H9 (cell line): ENCODE measurements at regions not wholly inside any gene's neighbourhood (a gene's known extent, or its start where the extent isn't known, plus 50 kb on each side); places are given as distances from the start of the nearest gene placed in this dataset.
A peak's percentile ranks its signal among the peaks of the same experiment; 100 is the strongest.

Source experiments
- DNase-seq: peaks from one replicate; pipeline ENCODE4 v3.0.0-alpha.2; 2017
- H2AFZ ChIP-seq: one replicate; pipeline ENCODE4 v1.6.1; 2013; ENCODE audit warnings: mild to moderate bottlenecking, low read length, control low read depth, moderate library complexity
- H2AK5ac ChIP-seq: 2 replicates; pipeline ENCODE4 v1.6.1; 2013; ENCODE audit warnings: low read length, control low read depth, mixed read lengths; ENCODE audit not compliant: insufficient read length
- H2BK120ac ChIP-seq: one replicate; pipeline ENCODE4 v1.6.1; 2013; ENCODE audit warnings: low read depth, mild to moderate bottlenecking, low read length, control low read depth, inconsistent platforms; ENCODE audit not compliant: poor library complexity, severe bottlenecking
- H2BK12ac ChIP-seq: 2 replicates; pipeline ENCODE4 v1.6.1; 2013; ENCODE audit warnings: low read length, control low read depth, mixed read lengths, low read depth; ENCODE audit not compliant: insufficient read length
- H2BK15ac ChIP-seq: 2 replicates; pipeline ENCODE4 v1.6.1; 2013; ENCODE audit warnings: low read depth, low read length, control low read depth
- H2BK20ac ChIP-seq: one replicate; pipeline ENCODE4 v1.6.1; 2013; ENCODE audit warnings: low read depth, mild to moderate bottlenecking, low read length, control low read depth, inconsistent platforms; ENCODE audit not compliant: poor library complexity, severe bottlenecking
- H2BK5ac ChIP-seq: 2 replicates; pipeline ENCODE4 v1.6.1; 2013; ENCODE audit warnings: low read length, control low read depth, mixed read lengths; ENCODE audit not compliant: insufficient read length
- H3K14ac ChIP-seq: 2 replicates; pipeline ENCODE4 v1.6.1; 2013; ENCODE audit warnings: low read length, control low read depth; ENCODE audit not compliant: insufficient read depth
- H3K18ac ChIP-seq: 2 replicates; pipeline ENCODE4 v1.6.1; 2013; ENCODE audit warnings: low read depth, mild to moderate bottlenecking, mixed read lengths, low read length, control low read depth; ENCODE audit not compliant: insufficient read length
- H3K23ac ChIP-seq: 2 replicates; pipeline ENCODE4 v1.6.1; 2013; ENCODE audit warnings: low read length, control low read depth, mixed read lengths, low read depth; ENCODE audit not compliant: insufficient read length
- H3K23me2 ChIP-seq: 2 replicates; pipeline ENCODE4 v1.6.1; 2013; ENCODE audit warnings: low read depth, mild to moderate bottlenecking, mixed read lengths, low read length, control low read depth; ENCODE audit not compliant: insufficient read length, poor library complexity, severe bottlenecking
- H3K27ac ChIP-seq: 2 replicates; pipeline ENCODE4 v1.5.1; 2013; ENCODE audit warnings: low read length, control low read depth, mixed read lengths, low read depth; ENCODE audit not compliant: insufficient read length
- H3K27me3 ChIP-seq: 2 replicates; pipeline ENCODE4 v1.6.1; 2013; ENCODE audit warnings: low read length, control low read depth, inconsistent platforms; ENCODE audit not compliant: insufficient read depth
- H3K4ac ChIP-seq: 2 replicates; pipeline ENCODE4 v1.6.1; 2013; ENCODE audit warnings: low read depth, mild to moderate bottlenecking, control low read depth, inconsistent platforms, low read length, moderate library complexity
- H3K4me1 ChIP-seq: 2 replicates; pipeline ENCODE4 v1.6.1; 2013; ENCODE audit warnings: low read length, control low read depth, inconsistent platforms; ENCODE audit not compliant: insufficient read depth
- H3K4me2 ChIP-seq: 2 replicates; pipeline ENCODE4 v1.6.1; 2013; ENCODE audit warnings: low read length, control low read depth, mixed read lengths; ENCODE audit not compliant: insufficient read length, insufficient read depth
- H3K56ac ChIP-seq: 2 replicates; pipeline ENCODE4 v1.6.1; 2013; ENCODE audit warnings: low read depth, mild to moderate bottlenecking, mixed read lengths, low read length, control low read depth; ENCODE audit not compliant: insufficient read length
- H3K79me1 ChIP-seq: 2 replicates; pipeline ENCODE4 v1.6.1; 2013; ENCODE audit warnings: low read depth, mild to moderate bottlenecking, moderate library complexity, low read length, control low read depth, inconsistent platforms; ENCODE audit not compliant: insufficient read depth, poor library complexity, severe bottlenecking
- H3K79me2 ChIP-seq: 2 replicates; pipeline ENCODE4 v1.6.1; 2013; ENCODE audit warnings: low read length, control low read depth, inconsistent platforms; ENCODE audit not compliant: insufficient read depth
- H3K9ac ChIP-seq: 2 replicates; pipeline ENCODE4 v1.6.1; 2013; ENCODE audit warnings: low read length, control low read depth, mixed read lengths; ENCODE audit not compliant: insufficient read length; ENCODE audit errors: extremely low read depth
- H3K9me3 ChIP-seq: one replicate; pipeline ENCODE4 v1.6.1; 2013; ENCODE audit warnings: low read depth, low read length, inconsistent platforms; ENCODE audit not compliant: control insufficient read depth
- H3T11ph ChIP-seq: one replicate; pipeline ENCODE4 v1.6.1; 2013; ENCODE audit warnings: mild to moderate bottlenecking, low read length, control low read depth, inconsistent platforms
- H4K20me1 ChIP-seq: one replicate; pipeline ENCODE4 v1.6.1; 2013; ENCODE audit not compliant: control insufficient read depth, insufficient read length, insufficient read depth
- H4K5ac ChIP-seq: 2 replicates; pipeline ENCODE4 v1.6.1; 2013; ENCODE audit warnings: low read depth, mild to moderate bottlenecking, mixed read lengths, low read length, control low read depth; ENCODE audit not compliant: insufficient read length
- H4K8ac ChIP-seq: replicated peaks from 2 replicates; pipeline ENCODE4 v1.6.1; 2013; ENCODE audit warnings: low read length, control low read depth, mixed read lengths, low read depth; ENCODE audit not compliant: insufficient read length
- H4K91ac ChIP-seq: 2 replicates; pipeline ENCODE4 v1.6.1; 2013; ENCODE audit warnings: low read depth, mild to moderate bottlenecking, moderate library complexity, mixed read lengths, low read length, control low read depth; ENCODE audit not compliant: insufficient read length
- H3K27ac Mint-ChIP-seq, 3 experiments: 2 replicates in 2 of 3; 3 replicates in 1 of 3; pipeline ENCODE4 v1.8.0; 2020 to 2021; ENCODE audit warnings: mixed read lengths in 3 of 3, mild to moderate bottlenecking in 1 of 3, moderate library complexity in 1 of 3
- H3K27me3 Mint-ChIP-seq: 2 replicates; pipeline ENCODE4 v1.8.0; 2021; ENCODE audit warnings: low read depth, mild to moderate bottlenecking, moderate library complexity, mixed read lengths
- H3K36me3 Mint-ChIP-seq, 3 experiments: 2 replicates in 2 of 3; 3 replicates in 1 of 3; pipeline ENCODE4 v1.8.0; 2020 to 2021; ENCODE audit warnings: low read depth in 3 of 3, mixed read lengths in 3 of 3; ENCODE audit not compliant: insufficient read depth in 1 of 3
- H3K4me1 Mint-ChIP-seq, 2 experiments: 2 replicates each; pipeline ENCODE4 v1.8.0; 2020; ENCODE audit warnings: mixed read lengths in 2 of 2
- H3K4me3 Mint-ChIP-seq, 2 experiments: 2 replicates in 1 of 2; 3 replicates in 1 of 2; pipeline ENCODE4 v1.8.0; 2020 to 2021; ENCODE audit warnings: mild to moderate bottlenecking in 2 of 2, mixed read lengths in 2 of 2, moderate library complexity in 1 of 2
- H3K9me3 Mint-ChIP-seq, 2 experiments: 2 replicates in 1 of 2; 3 replicates in 1 of 2; pipeline ENCODE4 v1.8.0; 2020; ENCODE audit warnings: mild to moderate bottlenecking in 2 of 2, mixed read lengths in 2 of 2, moderate library complexity in 1 of 2
- WGBS: extraction: QIAGEN DNeasy Blood & Tissue Kit; methylation state at CpG from one replicate; pipeline ENCODE4 v1.1.7; 2013; ENCODE audit warnings: missing lambda C conversion rate, low lambda C conversion rate, mixed read lengths; ENCODE audit not compliant: insufficient read length; ENCODE audit errors: extremely low coverage; 5-methylcytosine and 5-hydroxymethylcytosine counted together
- TF ChIP-seq, protein P1 (sequence below): fragments of 200-600 bp; sonication (generic); conservative IDR thresholded peaks from 3 replicates; pipeline ENCODE4 v1.8.0; 2021; ENCODE audit warnings: antibody characterized with exemption, mild to moderate bottlenecking

DNA sequence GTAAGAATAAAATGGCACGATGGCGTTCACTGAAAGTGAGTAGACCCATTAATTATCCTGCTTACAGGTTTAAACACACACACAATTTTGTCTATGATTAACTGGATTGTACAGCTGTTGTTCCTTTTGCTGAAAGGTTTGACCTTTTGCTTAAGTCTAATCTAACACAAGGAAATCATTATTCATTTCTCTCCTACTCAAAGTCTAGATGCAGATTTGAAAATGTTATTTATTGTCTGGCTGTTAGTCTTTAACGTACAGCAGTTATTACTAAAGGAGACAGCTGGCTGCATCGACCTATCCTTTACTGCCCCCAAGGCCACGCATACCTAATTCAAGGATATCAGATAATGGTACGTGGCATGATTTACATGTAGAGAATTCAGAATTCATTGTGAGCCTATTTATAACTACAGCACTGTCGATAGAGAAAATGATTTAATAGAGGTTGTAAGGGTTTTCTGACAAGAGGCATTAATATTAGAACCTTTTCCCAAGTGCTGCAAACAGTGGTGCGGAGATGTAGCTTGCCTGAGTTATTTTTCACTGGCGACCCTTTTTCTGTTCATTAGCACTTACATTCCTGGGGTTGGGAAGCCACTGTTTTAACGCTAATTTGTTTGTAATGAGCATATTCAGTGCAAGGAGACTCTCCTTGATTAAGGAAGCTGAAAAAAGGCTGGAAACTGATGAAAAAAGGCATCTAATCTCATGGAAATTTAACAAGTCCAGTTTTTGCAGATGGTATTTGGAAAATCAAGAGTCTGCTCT lies 368.4 kb upstream of the GRAMD2B start:
- H3K18ac ChIP-seq, result no peak overlapping the region
- no peak overlapping the region for H2BK120ac ChIP-seq
- no peak for DNase-seq
- H3K4me1 ChIP-seq, result peaks cover 5% of the 10 kb centered on the region; the same call in 1 of the 2 replicates
- no peak overlapping the region for H4K91ac ChIP-seq
- no peaks in the 10 kb centered on the region for H3K79me2 ChIP-seq
- no peaks in the 10 kb centered on the region for H3K79me1 ChIP-seq
- no peaks in the 10 kb centered on the region for H3K27me3 ChIP-seq
- no peaks in the 10 kb centered on the region for H3K9me3 ChIP-seq
- peaks cover 39% of the 10 kb centered on the region in 2 experiments for H3K4me1 Mint-ChIP-seq
- H4K8ac ChIP-seq, result no peak overlapping the region
- H3K4me3 Mint-ChIP-seq, result no peak overlapping the region
- H2AFZ ChIP-seq, result no peak overlapping the region
- no peak overlapping the region for H4K5ac ChIP-seq
- peak overlapping the region; percentile 53 for H3K27ac ChIP-seq
- H3K9ac ChIP-seq, result no peak overlapping the region
- no peaks in the 10 kb centered on the region for H3K23me2 ChIP-seq
- H3K27me3 Mint-ChIP-seq, result no peaks in the 10 kb centered on the region; the same call in 1 of the 2 replicates
- H2BK5ac ChIP-seq, result no peak overlapping the region
- no peak overlapping the region for H2AK5ac ChIP-seq
- H2BK20ac ChIP-seq, result no peak overlapping the region
- H3K4ac ChIP-seq, result no peak overlapping the region
- H3T11ph ChIP-seq, result no peak overlapping the region
- H3K23ac ChIP-seq, result no peak overlapping the region
- no CpG with 5 or more reads among the region's 10 CpGs for WGBS
- no peak overlapping the region for H2BK15ac ChIP-seq
- no peaks in the 10 kb centered on the region for H4K20me1 ChIP-seq
- no peak overlapping the region for H3K4me2 ChIP-seq
- no peak overlapping the region for H2BK12ac ChIP-seq
- H3K14ac ChIP-seq, result no peak overlapping the region
- no peak overlapping the region for H3K56ac ChIP-seq
- H3K36me3 Mint-ChIP-seq, result peaks cover 10 to 17% (median 17%) of the 10 kb centered on the region in 3 experiments
- TF ChIP-seq, protein P1, sequence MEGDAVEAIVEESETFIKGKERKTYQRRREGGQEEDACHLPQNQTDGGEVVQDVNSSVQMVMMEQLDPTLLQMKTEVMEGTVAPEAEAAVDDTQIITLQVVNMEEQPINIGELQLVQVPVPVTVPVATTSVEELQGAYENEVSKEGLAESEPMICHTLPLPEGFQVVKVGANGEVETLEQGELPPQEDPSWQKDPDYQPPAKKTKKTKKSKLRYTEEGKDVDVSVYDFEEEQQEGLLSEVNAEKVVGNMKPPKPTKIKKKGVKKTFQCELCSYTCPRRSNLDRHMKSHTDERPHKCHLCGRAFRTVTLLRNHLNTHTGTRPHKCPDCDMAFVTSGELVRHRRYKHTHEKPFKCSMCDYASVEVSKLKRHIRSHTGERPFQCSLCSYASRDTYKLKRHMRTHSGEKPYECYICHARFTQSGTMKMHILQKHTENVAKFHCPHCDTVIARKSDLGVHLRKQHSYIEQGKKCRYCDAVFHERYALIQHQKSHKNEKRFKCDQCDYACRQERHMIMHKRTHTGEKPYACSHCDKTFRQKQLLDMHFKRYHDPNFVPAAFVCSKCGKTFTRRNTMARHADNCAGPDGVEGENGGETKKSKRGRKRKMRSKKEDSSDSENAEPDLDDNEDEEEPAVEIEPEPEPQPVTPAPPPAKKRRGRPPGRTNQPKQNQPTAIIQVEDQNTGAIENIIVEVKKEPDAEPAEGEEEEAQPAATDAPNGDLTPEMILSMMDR, result no peak
- H3K9me3 Mint-ChIP-seq, result peaks cover 10 to 15% of the 10 kb centered on the region in 2 experiments
- H3K27ac Mint-ChIP-seq, result peak overlapping the region; percentile 87 to 95 (median 91); a peak in 6 of 7 replicates
